ENCODE measurements at regions not wholly inside any gene's neighbourhood (a gene's known extent, or its start where the extent isn't known, plus 50 kb on each side); places are given as distances from the start of the nearest gene placed in this dataset.

GRCh38 chr13:89748716-89749115, 1598.8 kb upstream of the MIR17HG start:
- Histone ChIP-seq H3K27me3 (ENCODE audit: control insufficient read depth, insufficient read depth, low read length) (no peaks in the 10 kb centered on the region), H3K27ac (ENCODE audit: low read length) (no peak overlapping the region), H3K4me3 (ENCODE audit: low read length) (no peak overlapping the region), H3K36me3 (ENCODE audit: control insufficient read depth, insufficient read depth, low read length) (no peaks in the 10 kb centered on the region), H3K9me3 (ENCODE audit: control insufficient read depth, insufficient read depth, low read length) (no peaks in the 10 kb centered on the region), H3K4me1 (ENCODE audit: control insufficient read depth, insufficient read depth, low read length) (no peaks in the 10 kb centered on the region)
- 100% methylated on average over 1 of the region's 2 CpGs for WGBS (ENCODE audit: insufficient coverage)
- no peak overlapping the region for H3K27ac Mint-ChIP-seq
- no peak overlapping the region for H3K4me3 Mint-ChIP-seq
- no peak for ATAC-seq
- H3K9me3 Mint-ChIP-seq = peaks cover 8 to 21% of the 10 kb centered on the region in 2 donors
- H3K36me3 Mint-ChIP-seq = no peaks in the 10 kb centered on the region
- no peak for TF ChIP-seq CTCF (IDR thresholded peaks at IDR 0.05)
- H3K4me1 Mint-ChIP-seq = no peaks in the 10 kb centered on the region
- no peaks in the 10 kb centered on the region for H3K27me3 Mint-ChIP-seq (ENCODE audit: low read depth in 2 of 2)
- no peak for DNase-seq
- intact Hi-C loops (cut with micrococcal nuclease) = no loop called here

- no peak for DNase-seq
- H3K4me3 ChIP-seq (ENCODE audit: low read length) = no peak overlapping the region
- Mint-ChIP-seq H3K9me3 (peaks cover 8 to 19% of the 10 kb centered on the region in 2 donors), H3K4me1 (no peaks in the 10 kb centered on the region), H3K27me3 (ENCODE audit: low read depth in 2 of 2) (no peaks in the 10 kb centered on the region), H3K27ac (no peak overlapping the region), H3K4me3 (no peak overlapping the region), H3K36me3 (no peaks in the 10 kb centered on the region)
- no peaks in the 10 kb centered on the region for H3K4me1 ChIP-seq (ENCODE audit: control insufficient read depth, insufficient read depth, low read length)
- TF ChIP-seq CTCF (IDR thresholded peaks at IDR 0.05) = no peak
- H3K9me3 ChIP-seq (ENCODE audit: control insufficient read depth, insufficient read depth, low read length) = no peaks in the 10 kb centered on the region
- H3K27me3 ChIP-seq (ENCODE audit: control insufficient read depth, insufficient read depth, low read length) = no peaks in the 10 kb centered on the region
- H3K36me3 ChIP-seq (ENCODE audit: control insufficient read depth, insufficient read depth, low read length) = no peaks in the 10 kb centered on the region
- no peak overlapping the region for H3K27ac ChIP-seq (ENCODE audit: low read length)
- ATAC-seq = no peak
- intact Hi-C loops (cut with micrococcal nuclease) = no loop called here
These were observed 1597.6 kb upstream of the MIR17HG start for GRCh38 chr13:89749888-89750287.

GRCh38 chr13:89750371-89750770, 1597.1 kb upstream of the MIR17HG start:
- intact Hi-C loops (cut with micrococcal nuclease) = no loop called here
- TF ChIP-seq CTCF (IDR thresholded peaks at IDR 0.05) = no peak
- Mint-ChIP-seq H3K27ac (no peak overlapping the region), H3K4me3 (no peak overlapping the region), H3K4me1 (no peaks in the 10 kb centered on the region), H3K27me3 (ENCODE audit: low read depth in 2 of 2) (no peaks in the 10 kb centered on the region), H3K9me3 (peaks cover 6 to 16% of the 10 kb centered on the region in 2 donors), H3K36me3 (no peaks in the 10 kb centered on the region)
- Histone ChIP-seq H3K9me3 (ENCODE audit: control insufficient read depth, insufficient read depth, low read length) (no peaks in the 10 kb centered on the region), H3K36me3 (ENCODE audit: control insufficient read depth, insufficient read depth, low read length) (no peaks in the 10 kb centered on the region), H3K27me3 (ENCODE audit: control insufficient read depth, insufficient read depth, low read length) (no peaks in the 10 kb centered on the region), H3K4me3 (ENCODE audit: low read length) (no peak overlapping the region), H3K4me1 (ENCODE audit: control insufficient read depth, insufficient read depth, low read length) (no peaks in the 10 kb centered on the region), H3K27ac (ENCODE audit: low read length) (no peak overlapping the region)
- 85% methylated on average over 1 of the region's 3 CpGs for WGBS (ENCODE audit: insufficient coverage)
- DNase-seq = no peak
- no peak for ATAC-seq

- intact Hi-C loops (cut with micrococcal nuclease) = no loop called here
- WGBS (ENCODE audit: insufficient coverage) = 89% methylated on average over 3 of the region's 4 CpGs
- DNase-seq = no peak
These were observed 1596.0 kb upstream of the MIR17HG start for GRCh38 chr13:89751432-89751930.

More at GRCh38 chr13:89751432-89751930, 1596.0 kb upstream of the MIR17HG start:
- Mint-ChIP-seq H3K27ac (no peak overlapping the region), H3K27me3 (ENCODE audit: low read depth in 2 of 2) (no peaks in the 10 kb centered on the region), H3K4me3 (no peak overlapping the region), H3K9me3 (peaks cover 10 to 19% of the 10 kb centered on the region in 2 donors), H3K4me1 (no peaks in the 10 kb centered on the region), H3K36me3 (no peaks in the 10 kb centered on the region)
- H3K4me3 ChIP-seq (ENCODE audit: low read length) = no peak overlapping the region
- no peak for TF ChIP-seq CTCF (IDR thresholded peaks at IDR 0.05)
- no peaks in the 10 kb centered on the region for H3K27me3 ChIP-seq (ENCODE audit: control insufficient read depth, insufficient read depth, low read length)
- no peaks in the 10 kb centered on the region for H3K4me1 ChIP-seq (ENCODE audit: control insufficient read depth, insufficient read depth, low read length)
- ATAC-seq = no peak
- H3K9me3 ChIP-seq (ENCODE audit: control insufficient read depth, insufficient read depth, low read length) = no peaks in the 10 kb centered on the region
- H3K27ac ChIP-seq (ENCODE audit: low read length) = no peak overlapping the region
- H3K36me3 ChIP-seq (ENCODE audit: control insufficient read depth, insufficient read depth, low read length) = no peaks in the 10 kb centered on the region
